AG04449 (cell line): ENCODE measurements at regions not wholly inside any gene's neighbourhood (a gene's known extent, or its start where the extent isn't known, plus 50 kb on each side); places are given as distances from the start of the nearest gene placed in this dataset.
"Not testable (repeated sequence)": the region's sequence is repeated elsewhere in the genome, so short reads cannot be mapped to it uniquely, and the experiment has no call there.

Source experiments
- CTCF ChIA-PET: fragments of 350-600 bp; formaldehyde crosslinking; extraction: SDS; loops from one replicate; lab custom pipeline; 2021; ENCODE audit warnings: antibody characterized with exemption; lab: Yijun Ruan, JAX
- POLR2A ChIA-PET: fragments of 400-600, 350-600 bp; formaldehyde crosslinking; extraction: SDS; loops from one replicate; lab custom pipeline; 2020; ENCODE audit warnings: antibody characterized with exemption, inconsistent platforms; lab: Yijun Ruan, JAX
- DNase-seq: peaks from one replicate; pipeline ENCODE4 v3.0.0-alpha.2; 2010; ENCODE audit warnings: low read depth, low spot score
- H3K4me3 ChIP-seq: 2 replicates; pipeline ENCODE4 v1.5.1; 2011; ENCODE audit warnings: low read depth, mild to moderate bottlenecking, control low read depth, low read length
- TF ChIP-seq, protein P1 (sequence below): IDR thresholded peaks from one replicate; pipeline ENCODE4 v1.5.1; 2011; ENCODE audit warnings: mild to moderate bottlenecking, moderate library complexity, low read length, control low read depth, inconsistent platforms; ENCODE audit not compliant: insufficient read depth; ENCODE audit errors: missing control alignments

DNA sequence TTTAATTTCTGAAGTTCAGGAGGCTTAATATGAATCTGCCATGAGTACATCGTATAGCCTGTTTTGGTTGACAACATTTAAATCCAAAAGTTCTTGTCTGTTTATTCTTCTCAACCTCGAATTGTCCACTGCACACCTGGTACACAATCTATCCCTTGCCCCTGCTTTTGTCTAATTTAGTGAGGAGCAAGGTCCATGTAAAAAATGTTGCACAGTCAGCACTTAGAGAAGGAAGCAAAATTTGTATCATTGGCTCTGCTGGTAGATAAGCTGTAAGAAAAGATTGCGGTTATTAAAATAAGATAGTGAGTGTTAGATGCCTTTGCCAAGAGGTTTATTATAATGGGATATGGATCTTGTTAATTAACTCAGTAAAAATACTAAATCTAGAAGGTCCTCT is 761.5 kb downstream of the RAPGEF2 start:
- DNase-seq: no peak
- CTCF ChIA-PET: no interaction called here
- TF ChIP-seq, protein P1, sequence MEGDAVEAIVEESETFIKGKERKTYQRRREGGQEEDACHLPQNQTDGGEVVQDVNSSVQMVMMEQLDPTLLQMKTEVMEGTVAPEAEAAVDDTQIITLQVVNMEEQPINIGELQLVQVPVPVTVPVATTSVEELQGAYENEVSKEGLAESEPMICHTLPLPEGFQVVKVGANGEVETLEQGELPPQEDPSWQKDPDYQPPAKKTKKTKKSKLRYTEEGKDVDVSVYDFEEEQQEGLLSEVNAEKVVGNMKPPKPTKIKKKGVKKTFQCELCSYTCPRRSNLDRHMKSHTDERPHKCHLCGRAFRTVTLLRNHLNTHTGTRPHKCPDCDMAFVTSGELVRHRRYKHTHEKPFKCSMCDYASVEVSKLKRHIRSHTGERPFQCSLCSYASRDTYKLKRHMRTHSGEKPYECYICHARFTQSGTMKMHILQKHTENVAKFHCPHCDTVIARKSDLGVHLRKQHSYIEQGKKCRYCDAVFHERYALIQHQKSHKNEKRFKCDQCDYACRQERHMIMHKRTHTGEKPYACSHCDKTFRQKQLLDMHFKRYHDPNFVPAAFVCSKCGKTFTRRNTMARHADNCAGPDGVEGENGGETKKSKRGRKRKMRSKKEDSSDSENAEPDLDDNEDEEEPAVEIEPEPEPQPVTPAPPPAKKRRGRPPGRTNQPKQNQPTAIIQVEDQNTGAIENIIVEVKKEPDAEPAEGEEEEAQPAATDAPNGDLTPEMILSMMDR: no peak
- POLR2A ChIA-PET: no interaction called here
- H3K4me3 ChIP-seq: no peak overlapping the region

DNA sequence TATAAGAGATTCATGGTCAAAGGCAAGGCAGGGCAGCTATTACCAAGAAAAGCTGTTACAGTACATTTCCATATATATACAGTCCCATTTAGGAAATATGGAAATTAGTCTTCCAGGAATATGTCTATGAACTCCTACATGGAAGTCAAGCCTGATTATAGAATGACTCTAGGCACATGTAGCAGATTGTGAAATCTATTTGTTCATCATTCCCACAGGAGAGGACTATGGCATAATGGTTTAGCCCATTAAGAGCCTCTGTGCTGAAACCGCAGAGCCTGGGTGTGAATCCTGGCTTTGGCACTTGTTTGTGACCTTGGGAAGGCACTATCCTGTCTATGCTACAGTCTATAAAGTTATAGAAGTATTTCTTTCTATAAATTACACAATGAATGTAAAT is 764.8 kb downstream of the RAPGEF2 start:
- TF ChIP-seq, protein P1: no peak
- ChIA-PET POLR2A (no interaction called here), CTCF (no interaction called here)
- no peak for DNase-seq
- H3K4me3 ChIP-seq: no peak overlapping the region

DNA sequence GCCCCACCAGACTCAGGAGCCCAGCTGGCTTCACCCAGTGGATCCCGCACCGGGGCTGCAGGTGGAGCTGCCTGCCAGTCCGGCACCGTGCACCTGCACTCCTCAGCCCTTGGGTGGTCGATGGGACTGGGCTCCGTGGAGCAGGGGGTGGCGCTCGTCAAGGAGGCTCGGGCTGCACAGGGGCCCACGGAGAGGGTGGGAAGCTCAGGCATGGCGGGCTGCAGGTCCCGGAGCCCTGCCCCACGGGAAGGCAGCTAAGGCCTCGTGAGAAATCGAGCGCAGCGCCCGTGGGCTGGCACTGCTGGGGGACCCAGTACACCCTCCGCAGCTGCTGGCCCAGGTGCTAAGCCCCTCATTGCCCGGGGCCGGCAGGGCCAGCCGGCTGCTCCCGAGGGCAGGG is 766.1 kb downstream of the RAPGEF2 start:
- H3K4me3 ChIP-seq, CTCF ChIA-PET, DNase-seq, POLR2A ChIA-PET: not testable (repeated sequence)

DNA sequence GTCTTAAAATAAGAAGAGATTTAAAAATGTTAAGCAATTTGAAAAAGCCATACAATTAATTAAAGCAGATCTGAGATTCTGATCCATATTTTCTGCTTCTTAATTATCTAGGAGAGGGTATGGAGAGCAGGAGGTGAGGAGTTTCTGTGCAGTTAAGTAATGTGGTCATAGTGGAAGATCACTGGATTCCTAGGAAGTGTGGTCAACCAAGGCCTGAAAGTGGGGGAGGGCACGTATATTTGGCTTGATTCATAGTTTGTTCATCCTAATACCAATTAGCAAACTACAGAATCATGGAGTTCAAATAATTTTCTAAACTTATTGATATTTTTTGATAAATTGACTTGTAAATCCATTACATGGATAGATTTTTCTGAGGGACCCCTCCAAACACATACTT is 768.3 kb downstream of the RAPGEF2 start:
- H3K4me3 ChIP-seq: no peak overlapping the region
- ChIA-PET CTCF (no interaction called here), POLR2A (no interaction called here)
- DNase-seq: no peak
- TF ChIP-seq, protein P1: no peak

DNA sequence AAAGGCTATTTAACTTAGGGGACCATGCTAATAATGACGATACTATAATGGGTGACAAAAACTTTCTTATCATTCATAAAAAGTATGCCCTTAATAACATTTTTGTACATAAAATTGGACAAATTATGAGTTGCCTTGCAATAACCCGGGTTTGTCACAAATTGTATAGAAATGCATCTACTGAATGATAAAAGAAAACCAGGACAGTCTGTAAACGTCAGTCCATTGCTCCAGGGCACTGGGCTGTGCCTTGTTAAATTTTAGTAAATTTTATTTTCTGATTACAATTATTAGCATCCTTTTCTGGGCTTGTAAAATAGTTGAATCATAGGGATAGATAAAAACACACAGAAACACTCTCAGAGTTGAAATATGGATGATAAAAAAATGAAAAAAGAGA is 778.3 kb downstream of the RAPGEF2 start:
- no peak for DNase-seq
- no peak overlapping the region for H3K4me3 ChIP-seq
- TF ChIP-seq, protein P1: no peak
- CTCF ChIA-PET: no interaction called here
- POLR2A ChIA-PET: no interaction called here

DNA sequence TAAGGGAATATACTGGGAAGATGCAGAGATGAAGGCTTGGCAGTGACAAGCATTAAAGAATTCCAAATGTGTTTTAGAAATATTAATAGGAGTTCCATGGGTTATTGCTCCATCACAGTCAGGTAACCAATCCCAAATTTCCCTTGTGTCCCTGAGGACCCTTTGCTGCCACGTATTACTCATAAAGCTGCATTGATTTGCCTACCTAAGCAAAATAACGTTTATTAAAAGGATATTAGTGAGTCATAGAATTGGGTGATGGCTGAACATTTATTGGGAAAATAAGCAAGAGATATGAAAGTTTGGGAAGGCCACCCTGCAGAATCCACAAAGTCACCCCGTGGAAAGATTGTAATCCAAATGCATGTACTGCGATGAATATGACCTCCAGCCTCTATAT is 782.1 kb downstream of the RAPGEF2 start:
- DNase-seq: no peak
- TF ChIP-seq, protein P1: no peak
- POLR2A ChIA-PET: no interaction called here
- no peak overlapping the region for H3K4me3 ChIP-seq
- CTCF ChIA-PET: no interaction called here

DNA sequence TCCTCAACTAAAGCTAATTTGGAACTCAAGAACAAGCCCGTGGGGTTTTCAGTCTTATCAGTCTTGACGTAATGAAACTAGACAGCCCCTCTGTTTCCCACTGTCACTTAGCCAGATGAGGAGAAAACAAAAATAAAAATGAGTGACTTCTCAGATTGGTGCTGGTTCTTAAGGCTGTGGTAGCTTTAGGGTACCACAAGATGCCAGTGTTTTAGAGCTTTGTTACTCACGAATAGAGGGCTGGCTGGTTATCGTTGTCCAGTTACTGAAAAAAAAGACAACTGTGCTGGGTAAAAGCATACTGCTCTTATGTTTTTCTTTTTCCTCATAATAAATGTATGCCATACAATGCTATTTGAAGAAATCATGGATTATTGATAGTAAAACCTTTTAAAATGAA is 796.7 kb downstream of the RAPGEF2 start:
- ChIA-PET POLR2A (no interaction called here), CTCF (no interaction called here)

More for the DNA sequence above, 796.7 kb downstream of the RAPGEF2 start:
- DNase-seq: no peak
- H3K4me3 ChIP-seq: no peak overlapping the region
- TF ChIP-seq, protein P1: no peak
